GM10266 (cell line): ENCODE measurements at regions not wholly inside any gene's neighbourhood (a gene's known extent, or its start where the extent isn't known, plus 50 kb on each side); places are given as distances from the start of the nearest gene placed in this dataset.
"Not testable (repeated sequence)": the region's sequence is repeated elsewhere in the genome, so short reads cannot be mapped to it uniquely, and the experiment has no call there.

Experiments used
- DNase-seq: peaks from one replicate; pipeline ENCODE4 v3.0.0; 2012; ENCODE audit errors: extremely low spot score
- TF ChIP-seq, protein P1 (sequence below): IDR thresholded peaks from 2 replicates; pipeline ENCODE4 v1.5.1; 2012; ENCODE audit warnings: mild to moderate bottlenecking, low read depth; ENCODE audit not compliant: control insufficient read depth, insufficient read depth; ENCODE audit errors: missing control alignments

- DNase-seq, result no peak
- TF ChIP-seq, protein P1, sequence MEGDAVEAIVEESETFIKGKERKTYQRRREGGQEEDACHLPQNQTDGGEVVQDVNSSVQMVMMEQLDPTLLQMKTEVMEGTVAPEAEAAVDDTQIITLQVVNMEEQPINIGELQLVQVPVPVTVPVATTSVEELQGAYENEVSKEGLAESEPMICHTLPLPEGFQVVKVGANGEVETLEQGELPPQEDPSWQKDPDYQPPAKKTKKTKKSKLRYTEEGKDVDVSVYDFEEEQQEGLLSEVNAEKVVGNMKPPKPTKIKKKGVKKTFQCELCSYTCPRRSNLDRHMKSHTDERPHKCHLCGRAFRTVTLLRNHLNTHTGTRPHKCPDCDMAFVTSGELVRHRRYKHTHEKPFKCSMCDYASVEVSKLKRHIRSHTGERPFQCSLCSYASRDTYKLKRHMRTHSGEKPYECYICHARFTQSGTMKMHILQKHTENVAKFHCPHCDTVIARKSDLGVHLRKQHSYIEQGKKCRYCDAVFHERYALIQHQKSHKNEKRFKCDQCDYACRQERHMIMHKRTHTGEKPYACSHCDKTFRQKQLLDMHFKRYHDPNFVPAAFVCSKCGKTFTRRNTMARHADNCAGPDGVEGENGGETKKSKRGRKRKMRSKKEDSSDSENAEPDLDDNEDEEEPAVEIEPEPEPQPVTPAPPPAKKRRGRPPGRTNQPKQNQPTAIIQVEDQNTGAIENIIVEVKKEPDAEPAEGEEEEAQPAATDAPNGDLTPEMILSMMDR, result no peak
These were observed 116.9 kb upstream of the ZKSCAN2 start for GRCh38 chr16:25374556-25374955.

GRCh38 chr16:25372716-25373115, 115.1 kb upstream of the ZKSCAN2 start:
- TF ChIP-seq, protein P1, result no peak
- DNase-seq, result no peak

DNA sequence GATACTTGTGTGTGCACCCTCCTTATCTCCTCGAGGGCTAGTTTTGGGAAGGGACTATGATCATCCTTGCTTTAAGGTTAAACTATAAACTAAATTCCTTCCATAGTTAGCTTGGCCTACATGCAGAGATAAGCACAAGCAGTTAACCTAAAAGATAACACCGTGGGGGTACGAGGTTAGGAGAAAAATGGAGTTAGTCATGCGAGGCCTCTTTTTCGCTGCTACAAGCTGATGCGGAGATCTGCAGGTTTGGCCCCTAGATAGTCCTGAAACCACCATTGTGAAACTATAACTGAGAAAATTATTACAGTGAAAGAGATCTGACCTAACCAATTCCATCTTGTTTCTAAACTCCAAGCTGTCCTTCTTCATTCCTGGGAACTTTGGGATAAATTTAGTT, 113.7 kb upstream of the ZKSCAN2 start:
- DNase-seq, result no peak
- TF ChIP-seq, protein P1, result no peak

GRCh38 chr16:25370541-25370940, 112.9 kb upstream of the ZKSCAN2 start:
- TF ChIP-seq, protein P1, result no peak
- DNase-seq, result no peak

- DNase-seq, result no peak
- TF ChIP-seq, protein P1, result no peak
These were observed 110.3 kb upstream of the ZKSCAN2 start for GRCh38 chr16:25367773-25368524.

- no peak for DNase-seq
- TF ChIP-seq, protein P1, result no peak
These were observed 108.4 kb upstream of the ZKSCAN2 start for GRCh38 chr16:25366078-25366477.

GRCh38 chr16:25359516-25359915, 101.9 kb upstream of the ZKSCAN2 start:
- not testable (repeated sequence) for DNase-seq

GRCh38 chr16:25344006-25344405, 86.4 kb upstream of the ZKSCAN2 start:
- DNase-seq, result no peak
- TF ChIP-seq, protein P1, result no peak
